Neural progenitor cell (in vitro differentiated cells): ENCODE measurements at regions not wholly inside any gene's neighbourhood (a gene's known extent, or its start where the extent isn't known, plus 50 kb on each side); places are given as distances from the start of the nearest gene placed in this dataset.

Source experiments
- DNase-seq: peaks from one replicate; pipeline ENCODE4 v3.0.0-alpha.2; 2016; ENCODE audit warnings: low spot score
- H2AFZ ChIP-seq: fragments of 200-600 bp; sonication (generic); replicated peaks from 2 replicates; pipeline ENCODE4 v1.6.1; 2016; ENCODE audit warnings: antibody characterized with exemption
- H3F3A ChIP-seq: fragments of 200-600 bp; sonication (generic); 2 replicates; pipeline ENCODE4 v1.6.1; 2016; ENCODE audit warnings: antibody characterized with exemption, low read depth
- H3K27ac ChIP-seq: fragments of 200-600 bp; sonication (generic); 2 replicates; pipeline ENCODE4 v1.5.1; 2016; ENCODE audit warnings: mild to moderate bottlenecking
- H3K27me3 ChIP-seq: fragments of 200-600 bp; sonication (generic); 2 replicates; pipeline ENCODE4 v1.6.1; 2016; ENCODE audit warnings: mild to moderate bottlenecking, moderate library complexity
- H3K36me3 ChIP-seq: fragments of 200-600 bp; sonication (generic); 2 replicates; pipeline ENCODE4 v1.5.1; 2016
- H3K4me1 ChIP-seq: fragments of 200-600 bp; sonication (generic); 2 replicates; pipeline ENCODE4 v1.6.1; 2016; ENCODE audit warnings: mixed run types
- H3K4me2 ChIP-seq: fragments of 200-600 bp; sonication (generic); 2 replicates; pipeline ENCODE4 v1.6.1; 2016
- H3K4me3 ChIP-seq: fragments of 200-600 bp; sonication (generic); 2 replicates; pipeline ENCODE4 v1.5.1; 2016
- H3K79me2 ChIP-seq: fragments of 200-600 bp; sonication (generic); 2 replicates; pipeline ENCODE4 v1.6.1; 2016; ENCODE audit warnings: low read depth
- H3K9ac ChIP-seq: fragments of 200-600 bp; sonication (generic); 2 replicates; pipeline ENCODE4 v1.6.1; 2016
- H3K9me3 ChIP-seq: fragments of 200-600 bp; sonication (generic); 2 replicates; pipeline ENCODE4 v1.5.1; 2016; ENCODE audit warnings: low read depth
- H4K20me1 ChIP-seq: fragments of 200-600 bp; sonication (generic); 2 replicates; pipeline ENCODE4 v1.6.1; 2016; ENCODE audit warnings: low read depth
- H3K27ac Mint-ChIP-seq: 3 replicates; pipeline ENCODE4 v1.8.0; 2021; ENCODE audit warnings: mixed read lengths
- H3K27me3 Mint-ChIP-seq: 2 replicates; pipeline ENCODE4 v1.8.0; 2022; ENCODE audit warnings: low read depth, mild to moderate bottlenecking, inconsistent platforms, moderate library complexity, mixed read lengths; ENCODE audit not compliant: insufficient read depth
- H3K36me3 Mint-ChIP-seq: 3 replicates; pipeline ENCODE4 v1.8.0; 2021; ENCODE audit warnings: mixed read lengths
- H3K4me1 Mint-ChIP-seq: 3 replicates; pipeline ENCODE4 v1.8.0; 2021; ENCODE audit warnings: mixed read lengths
- H3K4me3 Mint-ChIP-seq: 3 replicates; pipeline ENCODE4 v1.8.0; 2021; ENCODE audit warnings: mild to moderate bottlenecking, moderate library complexity, mixed read lengths
- H3K9me3 Mint-ChIP-seq: 3 replicates; pipeline ENCODE4 v1.8.0; 2020; ENCODE audit warnings: mixed read lengths
- CTCF ChIP-seq: fragments of 200-600 bp; sonication (generic); IDR thresholded peaks from 2 replicates; pipeline ENCODE4 v1.5.1; 2017; ENCODE audit warnings: antibody characterized with exemption, mild to moderate bottlenecking
- EZH2 ChIP-seq: fragments of 200-600 bp; sonication (generic); IDR thresholded peaks from 2 replicates; pipeline ENCODE4 v1.6.1; 2017; ENCODE audit warnings: antibody characterized with exemption, mild to moderate bottlenecking, moderate library complexity
- EZH2phosphoT487 ChIP-seq: fragments of 200-600 bp; sonication (generic); IDR thresholded peaks from 2 replicates; pipeline ENCODE4 v1.6.1; 2017; ENCODE audit warnings: antibody characterized with exemption

GRCh38 chr9:99660191-99660636 is 161.5 kb upstream of the NR4A3 start:
- Histone ChIP-seq H3K27me3 (no peaks in the 10 kb centered on the region), H3K9ac (no peak overlapping the region), H3K79me2 (no peaks in the 10 kb centered on the region), H3K9me3 (no peaks in the 10 kb centered on the region), H3K36me3 (no peaks in the 10 kb centered on the region), H3K27ac (no peak overlapping the region), H3K4me3 (no peak overlapping the region), H3K4me1 (no peaks in the 10 kb centered on the region), H4K20me1 (no peaks in the 10 kb centered on the region), H3F3A (no peaks in the 10 kb centered on the region), H3K4me2 (no peak overlapping the region), H2AFZ (no peak overlapping the region)
- TF ChIP-seq EZH2phosphoT487 (no peak), CTCF (no peak), EZH2 (no peak)
- DNase-seq: no peak
- Mint-ChIP-seq H3K27me3 (no peaks in the 10 kb centered on the region), H3K9me3 (no peaks in the 10 kb centered on the region), H3K36me3 (no peaks in the 10 kb centered on the region), H3K27ac (no peak overlapping the region), H3K4me1 (no peaks in the 10 kb centered on the region), H3K4me3 (no peak overlapping the region)

GRCh38 chr9:99663297-99663696 is 158.4 kb upstream of the NR4A3 start:
- Mint-ChIP-seq H3K27ac (no peak overlapping the region), H3K36me3 (no peaks in the 10 kb centered on the region)

GRCh38 chr9:99663856-99664255 is 157.8 kb upstream of the NR4A3 start:
- Mint-ChIP-seq H3K27me3 (no peaks in the 10 kb centered on the region), H3K4me3 (no peak overlapping the region), H3K4me1 (no peaks in the 10 kb centered on the region), H3K27ac (no peak overlapping the region), H3K9me3 (no peaks in the 10 kb centered on the region), H3K36me3 (no peaks in the 10 kb centered on the region)
- no peaks in the 10 kb centered on the region for H3K79me2 ChIP-seq
- TF ChIP-seq CTCF (no peak), EZH2 (no peak), EZH2phosphoT487 (no peak)
- H3K4me1 ChIP-seq: no peaks in the 10 kb centered on the region
- no peaks in the 10 kb centered on the region for H3K9me3 ChIP-seq
- H3F3A ChIP-seq: no peaks in the 10 kb centered on the region
- H3K4me2 ChIP-seq: no peak overlapping the region
- H4K20me1 ChIP-seq: no peaks in the 10 kb centered on the region
- H3K27ac ChIP-seq: no peak overlapping the region
- H3K36me3 ChIP-seq: no peaks in the 10 kb centered on the region
- no peak overlapping the region for H3K4me3 ChIP-seq
- no peaks in the 10 kb centered on the region for H3K27me3 ChIP-seq
- H2AFZ ChIP-seq: no peak overlapping the region
- H3K9ac ChIP-seq: no peak overlapping the region
- no peak for DNase-seq

More at GRCh38 chr9:99663297-99663696, 158.4 kb upstream of the NR4A3 start:
- no peaks in the 10 kb centered on the region for H3F3A ChIP-seq
- H3K4me2 ChIP-seq: no peak overlapping the region
- Mint-ChIP-seq H3K4me1 (no peaks in the 10 kb centered on the region), H3K4me3 (no peak overlapping the region), H3K27me3 (no peaks in the 10 kb centered on the region), H3K9me3 (no peaks in the 10 kb centered on the region)
- no peak overlapping the region for H2AFZ ChIP-seq
- no peaks in the 10 kb centered on the region for H3K9me3 ChIP-seq
- H3K9ac ChIP-seq: no peak overlapping the region
- H3K27ac ChIP-seq: no peak overlapping the region
- H3K36me3 ChIP-seq: no peaks in the 10 kb centered on the region
- H3K79me2 ChIP-seq: no peaks in the 10 kb centered on the region
- no peaks in the 10 kb centered on the region for H3K27me3 ChIP-seq
- no peak overlapping the region for H3K4me3 ChIP-seq
- DNase-seq: no peak
- TF ChIP-seq EZH2: no peak
- TF ChIP-seq EZH2phosphoT487: no peak
- TF ChIP-seq CTCF: no peak
- no peaks in the 10 kb centered on the region for H3K4me1 ChIP-seq
- H4K20me1 ChIP-seq: no peaks in the 10 kb centered on the region
